ENCODE measurements at regions not wholly inside any gene's neighbourhood (a gene's known extent, or its start where the extent isn't known, plus 50 kb on each side); places are given as distances from the start of the nearest gene placed in this dataset.
"Not testable (repeated sequence)": the region's sequence is repeated elsewhere in the genome, so short reads cannot be mapped to it uniquely, and the experiment has no call there.

- no peak for DNase-seq
Observed at GRCh38 chr7:132029369-132030085, 473.1 kb upstream of the PODXL start.

GRCh38 chr7:132028144-132028920 lies 471.9 kb upstream of the PODXL start:
- no peak for DNase-seq

GRCh38 chr7:132024290-132024689 lies 467.9 kb upstream of the PODXL start:
- DNase-seq, result no peak

GRCh38 chr7:132023466-132023865 lies 467.0 kb upstream of the PODXL start:
- no peak for DNase-seq

- no peak for DNase-seq
Observed at GRCh38 chr7:132022188-132022587, 465.8 kb upstream of the PODXL start.

- DNase-seq, result no peak
Observed at GRCh38 chr7:132019703-132020102, 463.3 kb upstream of the PODXL start.

- no peak for DNase-seq
Observed at GRCh38 chr7:132009778-132010177, 453.4 kb upstream of the PODXL start.

- DNase-seq, result no peak
Observed at GRCh38 chr7:132004529-132004928, 448.1 kb upstream of the PODXL start.

GRCh38 chr7:132002343-132002968 lies 446.0 kb upstream of the PODXL start:
- DNase-seq, result no peak

GRCh38 chr7:132001146-132001545 lies 444.7 kb upstream of the PODXL start:
- no peak for DNase-seq

GRCh38 chr7:131999193-131999592 lies 442.8 kb upstream of the PODXL start:
- DNase-seq, result no peak

GRCh38 chr7:131995324-131995723 lies 438.9 kb upstream of the PODXL start:
- DNase-seq, result no peak

- not testable (repeated sequence) for DNase-seq
Observed at GRCh38 chr7:131981069-131981468, 424.6 kb upstream of the PODXL start.

- DNase-seq, result not testable (repeated sequence)
Observed at GRCh38 chr7:131978118-131978517, 421.7 kb upstream of the PODXL start.

- no peak for DNase-seq
Observed at GRCh38 chr7:131976411-131976810, 420.0 kb upstream of the PODXL start.

GRCh38 chr7:131974671-131975070 lies 418.2 kb upstream of the PODXL start:
- no peak for DNase-seq

- no peak for DNase-seq
Observed at GRCh38 chr7:131972251-131972650, 415.8 kb upstream of the PODXL start.

GRCh38 chr7:131970602-131971001 lies 414.2 kb upstream of the PODXL start:
- DNase-seq, result no peak

- DNase-seq, result no peak
Observed at GRCh38 chr7:131969560-131969959, 413.1 kb upstream of the PODXL start.

GRCh38 chr7:131967216-131967730 lies 410.8 kb upstream of the PODXL start:
- no peak for DNase-seq

- no peak for DNase-seq
Observed at GRCh38 chr7:131964203-131964602, 407.8 kb upstream of the PODXL start.

GRCh38 chr7:131961054-131961680 lies 404.7 kb upstream of the PODXL start:
- no peak for DNase-seq

- DNase-seq, result no peak
Observed at GRCh38 chr7:131959106-131959812, 402.8 kb upstream of the PODXL start.

Data from islet precursor cell (in vitro differentiated cells).